GM23248 (cell line): ENCODE measurements at regions not wholly inside any gene's neighbourhood (a gene's known extent, or its start where the extent isn't known, plus 50 kb on each side); places are given as distances from the start of the nearest gene placed in this dataset.

Experiments
- DNase-seq: peaks from one replicate; pipeline ENCODE4 v3.0.0-alpha.2; 2015
- H2AFZ ChIP-seq: fragments of 200-600 bp; sonication (generic); 2 replicates; pipeline ENCODE4 v1.6.1; 2016; ENCODE audit warnings: antibody characterized with exemption
- H3F3A ChIP-seq: fragments of 200-600 bp; sonication (generic); 2 replicates; pipeline ENCODE4 v1.6.1; 2016; ENCODE audit warnings: mild to moderate bottlenecking, antibody characterized with exemption, mixed run types; ENCODE audit not compliant: insufficient read depth
- H3K27ac ChIP-seq: fragments of 200-600 bp; sonication (generic); 2 replicates; pipeline ENCODE4 v1.5.1; 2016; ENCODE audit warnings: mild to moderate bottlenecking
- H3K27me3 ChIP-seq: fragments of 200-600 bp; sonication (generic); replicated peaks from 2 replicates; pipeline ENCODE4 v1.6.1; 2016; ENCODE audit warnings: mild to moderate bottlenecking; ENCODE audit not compliant: insufficient read depth
- H3K36me3 ChIP-seq: fragments of 200-600 bp; sonication (generic); 2 replicates; pipeline ENCODE4 v1.6.1; 2016; ENCODE audit warnings: low read depth, mild to moderate bottlenecking
- H3K4me1 ChIP-seq: fragments of 200-600 bp; sonication (generic); 2 replicates; pipeline ENCODE4 v1.6.1; 2016; ENCODE audit warnings: mild to moderate bottlenecking; ENCODE audit not compliant: insufficient read depth
- H3K4me2 ChIP-seq: fragments of 200-600 bp; sonication (generic); one replicate; pipeline ENCODE4 v1.6.1; 2016; ENCODE audit warnings: mild to moderate bottlenecking; ENCODE audit not compliant: unreplicated experiment
- H3K4me3 ChIP-seq: fragments of 200-600 bp; sonication (generic); 2 replicates; pipeline ENCODE4 v1.5.1; 2016; ENCODE audit warnings: mild to moderate bottlenecking
- H3K79me2 ChIP-seq: fragments of 200-600 bp; sonication (generic); 2 replicates; pipeline ENCODE4 v1.6.1; 2016; ENCODE audit warnings: mild to moderate bottlenecking; ENCODE audit not compliant: insufficient read depth
- H3K9ac ChIP-seq: fragments of 200-600 bp; sonication (generic); 2 replicates; pipeline ENCODE4 v1.6.1; 2016; ENCODE audit warnings: mild to moderate bottlenecking
- H3K9me2 ChIP-seq: fragments of 200-600 bp; sonication (generic); 2 replicates; pipeline ENCODE4 v1.6.1; 2016; ENCODE audit warnings: mixed run types, mild to moderate bottlenecking, moderate library complexity; ENCODE audit not compliant: insufficient read depth
- H3K9me3 ChIP-seq: fragments of 200-600 bp; sonication (generic); one replicate; pipeline ENCODE4 v1.6.1; 2017; ENCODE audit warnings: low read depth
- H4K20me1 ChIP-seq: fragments of 200-600 bp; sonication (generic); 2 replicates; pipeline ENCODE4 v1.6.0; 2016; ENCODE audit not compliant: insufficient read depth
- EZH2 ChIP-seq: fragments of 200-600 bp; sonication (generic); IDR thresholded peaks from 2 replicates; pipeline ENCODE4 v1.6.1; 2018; ENCODE audit warnings: antibody characterized with exemption, mild to moderate bottlenecking; ENCODE audit not compliant: insufficient read depth, poor library complexity, severe bottlenecking
- EZH2phosphoT487 ChIP-seq: fragments of 200-600 bp; sonication (generic); IDR thresholded peaks from 2 replicates; pipeline ENCODE4 v1.6.1; 2018; ENCODE audit warnings: antibody characterized with exemption, moderate library complexity, mild to moderate bottlenecking, low read depth; ENCODE audit not compliant: insufficient read depth
- WGBS, 2 experiments: methylation state at CpG; one replicate each; pipeline ENCODE4 v1.1.6; 2015 to 2017; ENCODE audit warnings: low lambda C conversion rate in 2 of 2, low coverage in 1 of 2; ENCODE audit errors: missing lambda C conversion rate in 2 of 2; 5-methylcytosine and 5-hydroxymethylcytosine counted together
- in situ Hi-C: fragments of 300-500 bp; cut with MboI; formaldehyde crosslinking; loops from 2 replicates; pipeline ENCODE4 v1.15.0; 2020

GRCh38 chr15:46034755-46035154 is 399.9 kb downstream of the SQOR start:
- H3F3A ChIP-seq: no peaks in the 10 kb centered on the region
- H3K36me3 ChIP-seq: no peaks in the 10 kb centered on the region
- in situ Hi-C loops: no loop called here
- H3K27ac ChIP-seq: no peak overlapping the region
- H3K9me3 ChIP-seq: no peaks in the 10 kb centered on the region
- H3K9me2 ChIP-seq: no peaks in the 10 kb centered on the region
- no peaks in the 10 kb centered on the region for H4K20me1 ChIP-seq
- H3K79me2 ChIP-seq: no peaks in the 10 kb centered on the region
- no peaks in the 10 kb centered on the region for H3K4me1 ChIP-seq
- H3K4me3 ChIP-seq: no peak overlapping the region
- no peak overlapping the region for H3K4me2 ChIP-seq
- no peak overlapping the region for H3K9ac ChIP-seq
- DNase-seq: no peak
- H3K27me3 ChIP-seq: no peaks in the 10 kb centered on the region
- no peak for TF ChIP-seq EZH2phosphoT487
- TF ChIP-seq EZH2: no peak
- 20 to 25% methylated on average over 2 of the region's 2 CpGs for WGBS, 2 experiments
- no peak overlapping the region for H2AFZ ChIP-seq

DNA sequence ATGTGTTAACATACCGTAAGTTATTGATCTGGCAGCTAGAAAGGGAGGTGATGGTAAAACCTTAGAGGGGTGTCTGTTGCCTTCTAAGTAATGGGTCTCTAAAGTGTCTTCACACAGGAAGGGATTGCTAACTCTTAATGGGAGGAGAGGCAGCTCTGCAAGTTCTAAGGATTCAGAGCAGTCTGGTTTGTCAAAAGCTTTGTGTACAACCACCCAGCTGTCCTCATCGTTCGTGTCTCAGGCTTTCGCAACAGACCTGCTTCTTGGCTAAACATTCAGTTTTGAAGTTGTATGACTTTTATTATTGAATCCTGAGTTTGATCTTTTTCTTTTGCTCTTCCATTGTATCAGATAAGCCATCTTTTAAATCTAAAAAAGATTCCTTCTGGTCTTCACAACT is 404.9 kb downstream of the SQOR start:
- no peaks in the 10 kb centered on the region for H3F3A ChIP-seq
- no peaks in the 10 kb centered on the region for H3K79me2 ChIP-seq
- DNase-seq: no peak
- no peaks in the 10 kb centered on the region for H3K36me3 ChIP-seq
- no peaks in the 10 kb centered on the region for H3K4me1 ChIP-seq
- no peak overlapping the region for H3K9ac ChIP-seq
- H3K27ac ChIP-seq: no peak overlapping the region
- TF ChIP-seq EZH2phosphoT487: no peak
- no peak for TF ChIP-seq EZH2
- no peaks in the 10 kb centered on the region for H3K9me3 ChIP-seq
- no peaks in the 10 kb centered on the region for H3K27me3 ChIP-seq
- H2AFZ ChIP-seq: no peak overlapping the region
- no peak overlapping the region for H3K4me2 ChIP-seq
- no peaks in the 10 kb centered on the region for H3K9me2 ChIP-seq
- no peaks in the 10 kb centered on the region for H4K20me1 ChIP-seq
- 14 to 16% methylated on average over 4 of the region's 4 CpGs for WGBS, 2 experiments
- in situ Hi-C loops: no loop called here
- no peak overlapping the region for H3K4me3 ChIP-seq

- in situ Hi-C loops: no loop called here
Measured at GRCh38 chr15:46041905-46042304, 407.1 kb downstream of the SQOR start.

GRCh38 chr15:46059921-46060594 is 425.2 kb downstream of the SQOR start:
- in situ Hi-C loops: no loop called here
- Histone ChIP-seq H3F3A (no peaks in the 10 kb centered on the region), H3K4me3 (no peak overlapping the region), H3K79me2 (no peaks in the 10 kb centered on the region), H3K9me2 (no peaks in the 10 kb centered on the region), H3K27me3 (no peaks in the 10 kb centered on the region), H2AFZ (no peak overlapping the region), H4K20me1 (no peaks in the 10 kb centered on the region), H3K36me3 (no peaks in the 10 kb centered on the region), H3K9ac (no peak overlapping the region), H3K4me2 (no peak overlapping the region), H3K9me3 (no peaks in the 10 kb centered on the region), H3K4me1 (no peaks in the 10 kb centered on the region), H3K27ac (no peak overlapping the region)
- DNase-seq: no peak
- 11 to 22% methylated on average over 3 of the region's 3 CpGs for WGBS, 2 experiments
- TF ChIP-seq EZH2phosphoT487 (no peak), EZH2 (no peak)

More at GRCh38 chr15:46041905-46042304, 407.1 kb downstream of the SQOR start:
- no peaks in the 10 kb centered on the region for H3K4me1 ChIP-seq
- DNase-seq: no peak
- no peak overlapping the region for H3K4me3 ChIP-seq
- 9 to 12% methylated on average over 5 of the region's 5 CpGs for WGBS, 2 experiments
- H3K79me2 ChIP-seq: no peaks in the 10 kb centered on the region
- H3K4me2 ChIP-seq: no peak overlapping the region
- no peaks in the 10 kb centered on the region for H4K20me1 ChIP-seq
- H3K27me3 ChIP-seq: no peaks in the 10 kb centered on the region
- H3F3A ChIP-seq: no peaks in the 10 kb centered on the region
- no peaks in the 10 kb centered on the region for H3K9me2 ChIP-seq
- H2AFZ ChIP-seq: no peak overlapping the region
- TF ChIP-seq EZH2phosphoT487 (no peak), EZH2 (no peak)
- no peak overlapping the region for H3K27ac ChIP-seq
- H3K36me3 ChIP-seq: no peaks in the 10 kb centered on the region
- no peaks in the 10 kb centered on the region for H3K9me3 ChIP-seq
- no peak overlapping the region for H3K9ac ChIP-seq
